GM19238 (cell line): ENCODE measurements at regions not wholly inside any gene's neighbourhood (a gene's known extent, or its start where the extent isn't known, plus 50 kb on each side); places are given as distances from the start of the nearest gene placed in this dataset.

ENCODE experiments used
- DNase-seq: peaks from one replicate; pipeline ENCODE4 v3.0.0; 2011; ENCODE audit warnings: low spot score; ENCODE audit not compliant: insufficient read length

DNA sequence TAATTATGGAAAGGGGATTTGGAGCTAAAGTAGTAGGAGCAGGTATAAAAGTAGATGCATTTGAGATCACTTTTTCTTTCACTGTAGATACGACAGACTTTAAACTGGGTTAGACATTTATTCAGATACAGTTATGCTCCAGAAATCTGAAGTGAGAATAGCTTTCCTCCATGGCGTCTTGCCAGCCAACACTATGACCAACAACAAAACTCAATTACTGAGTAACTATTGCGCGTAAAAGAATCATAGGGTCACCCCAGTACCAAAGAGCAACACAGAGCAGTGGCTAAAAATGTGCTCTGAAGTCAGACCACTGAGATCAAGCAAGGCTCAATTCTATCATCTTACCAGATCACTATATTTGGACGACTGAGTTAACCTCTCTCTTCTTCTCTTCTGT is 262.5 kb upstream of the SORCS1 start:
- DNase-seq: no peak

DNA sequence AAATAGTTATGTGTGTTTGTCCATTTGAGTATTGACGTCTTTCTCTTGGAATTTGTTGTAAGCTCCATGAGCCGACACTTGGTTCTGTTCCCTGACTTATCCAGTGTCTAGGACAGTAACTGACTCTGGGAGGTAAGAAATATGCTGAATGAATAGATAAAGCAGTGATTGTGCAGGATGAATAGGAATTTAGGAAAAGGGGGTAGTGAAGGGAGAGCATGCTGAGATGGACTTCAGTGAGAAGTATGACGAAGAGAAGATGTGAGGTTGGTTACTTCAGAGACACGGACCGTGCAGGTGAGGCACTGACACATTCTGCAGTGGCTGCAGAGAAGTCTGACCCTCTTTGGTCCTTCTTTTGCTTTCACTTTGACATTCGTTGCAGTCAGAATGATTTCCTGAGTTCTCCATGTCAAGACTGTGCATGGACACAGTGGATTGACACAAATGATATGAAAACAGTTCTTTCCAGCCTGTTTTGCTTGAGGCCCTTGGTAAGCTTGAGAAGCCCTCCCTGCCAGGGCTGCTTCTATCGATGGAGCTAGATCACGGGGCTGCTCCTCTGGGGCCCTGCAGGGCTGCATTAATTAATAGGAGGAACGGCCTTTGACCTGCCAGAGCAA is 261.5 kb upstream of the SORCS1 start:
- DNase-seq: no peak

DNA sequence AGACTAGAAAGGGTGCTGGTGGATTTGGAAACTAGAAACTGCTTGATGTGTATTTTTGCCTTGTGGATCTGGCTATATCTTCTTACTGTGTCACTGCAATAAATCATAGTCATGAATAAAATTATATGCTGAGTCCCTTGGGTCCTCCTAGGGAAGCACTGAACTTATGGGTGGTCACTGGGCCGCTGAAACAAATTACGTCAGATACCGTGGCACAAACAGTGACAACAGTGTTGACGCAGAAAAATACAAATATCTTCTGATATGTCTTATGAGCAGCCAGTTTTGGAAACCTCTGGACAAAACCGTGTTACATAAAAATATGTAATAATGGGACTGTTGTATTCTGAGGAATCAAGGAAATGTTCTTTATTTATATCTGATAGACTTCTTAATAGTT is 260.1 kb upstream of the SORCS1 start:
- no peak for DNase-seq

DNA sequence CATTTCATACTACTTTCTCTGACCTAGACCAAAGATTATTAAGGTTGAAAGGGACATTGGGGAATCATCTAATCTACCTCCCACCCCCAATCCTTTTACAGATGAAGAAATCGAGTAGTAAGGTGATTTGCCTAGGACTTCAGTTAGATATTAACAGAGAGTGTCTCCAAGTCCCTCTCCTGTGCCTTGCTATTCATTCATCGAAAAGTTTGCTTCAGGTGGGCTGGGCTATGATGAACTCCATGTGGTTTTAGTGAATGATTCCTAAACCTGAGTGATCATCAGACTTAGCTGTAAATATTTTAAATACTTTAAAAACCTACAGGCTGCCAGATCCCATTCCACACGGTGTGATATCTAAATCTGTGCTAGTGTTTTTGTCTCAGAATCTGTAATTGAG is 259.4 kb upstream of the SORCS1 start:
- no peak for DNase-seq

DNA sequence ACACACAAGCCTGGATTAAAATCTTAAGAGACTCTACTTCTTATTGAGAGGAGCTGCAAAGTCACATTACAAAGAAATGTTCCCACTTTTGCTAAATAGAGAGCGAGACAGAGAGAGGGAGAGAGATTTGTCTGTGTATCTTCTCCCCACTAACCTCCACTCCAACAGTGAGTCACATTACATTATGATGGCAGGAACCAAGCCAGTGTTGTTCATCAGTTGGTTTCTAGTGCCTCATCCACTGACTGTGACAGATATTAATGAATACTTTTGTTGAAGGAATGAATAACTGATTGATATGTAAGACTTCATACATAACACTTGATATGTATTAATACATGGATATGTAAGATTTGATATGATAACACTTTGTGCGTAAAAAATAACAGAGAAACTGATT is 258.2 kb upstream of the SORCS1 start:
- DNase-seq: no peak

DNA sequence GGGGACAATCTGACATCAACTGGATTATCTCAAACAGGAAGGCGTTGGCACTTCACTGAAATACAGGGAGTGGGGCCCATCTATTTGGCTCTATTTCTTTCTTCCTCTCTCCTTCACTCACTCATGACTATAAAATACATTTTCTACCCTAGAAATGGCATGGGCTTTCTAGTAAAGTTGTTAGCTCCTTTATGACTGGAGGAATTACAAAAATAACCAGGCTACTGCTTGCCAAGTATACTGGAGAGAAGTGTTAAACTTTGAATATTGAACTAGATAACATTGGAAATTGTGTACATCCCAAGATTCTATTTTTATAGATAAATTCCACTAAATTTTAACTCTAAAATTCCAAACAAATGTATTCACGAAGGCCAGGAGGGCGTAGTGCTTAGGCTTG is 255.7 kb upstream of the SORCS1 start:
- no peak for DNase-seq

DNA sequence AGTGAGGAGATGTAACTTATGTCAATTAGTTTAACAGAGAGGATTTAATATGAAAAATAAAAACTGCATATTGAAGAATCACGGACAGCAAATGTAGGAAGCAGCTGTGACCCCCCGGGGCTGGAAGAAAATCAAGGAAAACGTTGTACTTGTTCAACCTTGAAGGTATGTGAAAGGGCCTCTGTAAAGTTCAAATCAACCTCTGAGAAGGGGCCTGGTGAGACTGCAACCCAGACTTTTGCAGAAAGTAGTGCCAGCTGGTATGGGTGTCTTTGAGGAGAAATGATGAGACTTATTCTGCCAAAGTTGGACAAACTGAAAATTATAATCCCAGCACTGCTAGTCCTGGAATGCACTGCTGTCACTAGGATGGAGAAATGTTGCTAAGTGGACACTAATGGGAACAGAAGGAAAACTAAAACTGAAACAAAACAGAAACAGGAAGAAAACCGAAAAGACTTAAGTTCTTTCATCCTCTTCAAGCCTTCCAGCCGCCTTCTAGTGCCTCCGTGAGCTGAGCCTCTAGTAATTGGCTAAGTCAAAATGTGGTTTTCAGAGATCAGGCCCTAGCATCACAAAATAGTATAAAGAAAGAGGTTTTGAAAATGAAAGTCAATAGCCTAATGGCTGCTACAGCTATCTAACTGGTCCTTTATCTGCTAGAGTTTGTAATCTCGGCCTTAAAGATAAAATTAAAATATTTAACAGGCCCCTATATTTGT is 253.7 kb upstream of the SORCS1 start:
- no peak for DNase-seq

DNA sequence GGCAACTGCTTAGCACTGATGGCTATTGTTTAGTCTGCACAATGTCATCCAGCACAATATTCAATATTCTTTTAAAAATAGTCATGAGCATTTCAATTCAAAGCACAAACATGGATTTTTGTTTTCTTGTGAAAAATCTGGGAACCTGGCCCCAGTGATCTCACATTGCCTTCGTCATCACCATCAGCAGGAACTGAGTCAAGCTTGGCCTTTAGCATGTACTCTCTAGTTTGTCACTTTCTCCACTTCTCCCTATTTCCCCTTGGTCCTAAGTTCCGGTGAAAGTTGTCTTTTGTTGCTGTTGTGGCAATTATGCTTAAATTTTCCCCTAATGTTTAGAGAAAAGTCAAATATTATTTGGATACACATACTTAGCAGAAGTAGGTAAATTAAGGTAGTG is 252.9 kb upstream of the SORCS1 start:
- DNase-seq: no peak

DNA sequence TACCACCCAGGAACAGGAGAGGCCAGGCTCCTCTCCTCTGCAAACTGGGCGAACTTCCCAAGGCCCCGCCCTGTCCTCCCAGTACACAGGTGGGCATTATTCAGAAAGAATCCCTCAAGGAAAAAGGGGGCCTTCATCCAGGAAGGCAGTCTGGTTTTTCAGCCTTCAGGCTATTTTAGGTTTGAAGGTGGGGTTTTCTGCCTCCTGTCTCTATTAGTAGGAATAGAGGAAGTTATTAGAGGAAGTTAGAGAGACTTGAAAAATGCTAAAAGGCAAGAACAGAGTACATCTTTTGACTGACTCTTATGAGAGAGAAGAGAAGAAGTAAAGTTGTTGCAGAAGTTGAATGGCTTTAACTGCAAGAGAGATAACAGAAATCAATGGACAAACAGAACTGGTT is 250.9 kb upstream of the SORCS1 start:
- no peak for DNase-seq

DNA sequence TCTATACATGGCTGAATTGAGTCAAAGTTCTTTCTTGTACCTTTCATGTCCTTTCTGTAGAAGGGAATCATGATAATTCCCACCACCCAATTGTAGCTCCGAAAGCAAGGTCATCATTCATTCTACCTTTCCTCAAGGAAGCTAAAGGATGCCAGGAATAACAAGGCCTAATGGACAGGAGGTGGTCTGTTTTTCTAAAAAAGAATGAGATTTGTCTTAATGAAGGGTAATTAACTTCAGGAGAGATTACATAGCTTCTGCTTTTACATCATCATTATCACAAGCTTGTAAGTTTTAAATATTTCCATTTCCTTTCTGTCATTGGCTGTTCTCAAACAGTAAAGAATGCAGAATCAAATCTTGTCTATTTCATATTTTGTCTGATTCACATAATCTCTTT is 249.5 kb upstream of the SORCS1 start:
- no peak for DNase-seq

DNA sequence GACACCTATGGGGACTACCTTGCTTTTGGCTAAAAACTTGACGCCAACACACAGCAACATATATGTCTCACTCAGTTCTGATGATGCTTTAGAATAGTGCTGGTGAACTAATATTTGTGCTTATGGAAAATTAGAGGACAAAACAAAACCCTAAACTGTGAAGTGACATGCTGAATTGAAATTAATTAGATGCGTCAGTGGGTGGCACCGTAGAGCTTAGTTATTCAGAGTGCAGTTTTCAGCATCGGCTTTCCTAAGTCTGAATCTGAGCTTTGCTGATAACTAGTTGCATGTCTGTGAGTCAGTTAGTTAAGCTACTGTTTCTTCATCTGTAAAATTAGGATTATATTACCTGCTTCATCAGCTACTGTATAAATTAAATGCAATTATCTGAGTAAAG is 245.0 kb upstream of the SORCS1 start:
- no peak for DNase-seq

DNA sequence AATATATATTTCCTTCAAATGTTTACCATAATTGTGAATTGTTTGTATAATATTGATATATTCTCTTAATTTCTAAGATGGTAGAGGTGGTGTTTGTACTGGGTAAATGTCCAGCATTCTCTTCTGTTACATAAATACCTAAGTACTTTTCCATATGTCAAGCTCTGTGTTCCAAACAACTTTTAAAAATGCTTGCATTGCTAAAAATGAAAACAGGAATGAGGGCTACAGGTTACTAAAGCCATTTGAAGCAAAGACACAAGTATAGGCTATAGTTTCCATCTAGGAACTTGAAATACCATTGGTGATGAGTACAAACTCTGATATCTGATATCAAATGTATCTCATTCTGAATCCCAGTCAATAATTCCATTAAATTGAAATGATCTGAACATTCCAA is 233.6 kb upstream of the SORCS1 start:
- no peak for DNase-seq

DNA sequence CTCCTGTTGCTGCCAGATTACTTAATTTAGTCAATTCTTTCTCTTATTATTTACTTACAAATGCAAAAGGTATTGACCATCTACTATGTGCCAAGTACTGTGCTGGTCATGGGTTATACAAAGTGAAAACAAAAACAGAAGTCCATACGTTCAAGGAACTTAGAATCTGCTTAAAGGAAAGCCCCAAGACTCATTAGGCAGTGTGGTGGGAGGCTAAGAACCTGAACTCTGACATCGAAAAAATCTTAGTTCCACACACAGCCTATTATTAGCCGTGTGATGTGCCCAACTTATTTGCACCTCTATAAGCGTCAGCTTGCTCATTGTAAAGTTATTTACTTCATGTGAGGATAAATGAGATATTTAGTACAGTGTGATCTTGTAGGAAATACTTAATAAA is 227.4 kb upstream of the SORCS1 start:
- DNase-seq: no peak

DNA sequence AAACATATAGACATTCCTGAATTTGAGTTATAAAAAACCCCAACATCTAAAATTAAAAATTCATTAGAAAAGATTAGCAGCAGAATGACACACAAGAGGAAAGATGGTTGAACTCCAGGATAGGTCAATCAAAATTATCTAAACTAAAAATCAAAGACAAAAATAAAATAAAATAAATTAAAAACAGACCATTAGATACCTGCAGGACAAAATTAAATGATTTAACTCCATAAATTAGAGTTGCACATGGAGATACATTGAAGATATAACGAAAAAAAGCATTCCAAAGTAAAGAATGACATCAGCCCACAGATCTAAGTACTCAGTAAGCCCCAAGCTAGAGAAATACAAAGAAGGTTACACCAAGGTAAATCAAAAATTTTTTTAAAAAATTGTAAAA is 226.1 kb upstream of the SORCS1 start:
- DNase-seq: no peak

DNA sequence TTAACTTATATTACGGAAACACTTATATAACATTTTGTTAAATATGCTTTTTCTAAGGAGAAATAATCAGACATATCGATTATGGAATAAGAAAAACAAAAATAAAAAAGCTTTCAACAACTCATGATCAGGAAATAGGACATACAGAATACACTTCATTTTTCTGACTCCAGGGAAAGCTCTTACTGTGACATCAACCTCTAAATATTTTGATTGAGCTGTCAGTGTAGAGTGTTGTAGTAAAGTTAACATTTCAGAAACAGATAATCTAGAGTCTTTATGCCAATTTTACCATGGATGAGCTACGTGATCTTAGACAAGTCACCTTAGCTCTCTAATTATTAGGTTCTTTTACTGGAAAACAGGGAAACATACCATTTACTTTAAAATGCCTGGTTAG is 218.9 kb upstream of the SORCS1 start:
- DNase-seq: no peak

DNA sequence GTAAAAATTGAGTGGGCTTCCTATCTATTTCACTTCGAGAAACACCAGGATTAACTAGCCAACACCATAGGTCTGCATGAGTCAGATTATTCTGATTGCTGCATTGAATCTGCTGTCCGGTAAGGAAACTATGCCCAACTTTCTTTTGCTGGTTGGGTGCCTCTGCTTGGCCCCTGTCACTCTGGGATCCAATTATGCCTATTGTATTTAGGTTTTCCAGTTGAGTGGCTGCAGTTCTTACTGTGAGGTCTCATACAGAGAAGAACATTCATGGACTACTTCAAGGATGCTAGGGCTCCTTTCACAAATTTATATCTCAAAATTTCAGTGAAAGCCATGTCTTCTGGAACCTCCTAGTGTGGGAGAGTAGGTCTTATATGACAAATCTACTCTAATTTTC is 215.1 kb upstream of the SORCS1 start:
- DNase-seq: no peak

DNA sequence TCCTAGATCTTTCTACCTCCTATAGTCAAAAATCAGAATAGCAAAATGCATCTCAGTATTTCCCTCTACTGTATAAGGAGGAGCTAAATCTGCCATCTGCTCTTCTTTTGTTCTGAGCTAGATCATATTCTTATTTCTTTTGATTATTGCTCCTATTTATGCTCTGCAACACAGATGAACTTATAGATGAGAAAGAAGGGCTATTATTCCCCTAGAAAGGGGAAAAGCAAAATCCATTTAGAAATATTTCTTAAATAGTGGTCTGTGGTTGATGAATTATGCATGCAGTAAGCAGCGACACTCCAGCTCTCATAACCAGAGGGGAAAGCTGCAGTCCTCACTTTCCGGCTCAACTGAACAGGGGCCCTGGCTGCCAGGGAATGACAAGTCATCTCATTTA is 207.3 kb upstream of the SORCS1 start:
- DNase-seq: no peak

DNA sequence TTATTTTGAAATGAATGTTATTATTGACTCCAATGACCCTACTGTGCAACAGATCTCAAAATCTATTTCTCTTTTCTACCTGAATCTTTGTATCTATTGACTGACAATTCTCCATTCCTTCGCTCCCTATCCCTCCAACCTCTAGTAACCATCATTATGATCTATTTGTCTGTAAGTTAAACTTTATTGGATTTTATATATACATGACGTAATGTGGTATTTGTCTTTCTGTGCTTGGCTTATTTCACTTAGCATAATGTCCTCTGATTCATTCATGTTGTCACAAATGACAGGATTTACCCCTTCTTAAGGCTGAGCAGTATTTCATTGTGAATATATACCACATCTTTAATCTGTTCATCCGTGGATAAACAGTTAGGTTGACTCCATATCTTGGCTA is 200.4 kb upstream of the SORCS1 start:
- DNase-seq: no peak

DNA sequence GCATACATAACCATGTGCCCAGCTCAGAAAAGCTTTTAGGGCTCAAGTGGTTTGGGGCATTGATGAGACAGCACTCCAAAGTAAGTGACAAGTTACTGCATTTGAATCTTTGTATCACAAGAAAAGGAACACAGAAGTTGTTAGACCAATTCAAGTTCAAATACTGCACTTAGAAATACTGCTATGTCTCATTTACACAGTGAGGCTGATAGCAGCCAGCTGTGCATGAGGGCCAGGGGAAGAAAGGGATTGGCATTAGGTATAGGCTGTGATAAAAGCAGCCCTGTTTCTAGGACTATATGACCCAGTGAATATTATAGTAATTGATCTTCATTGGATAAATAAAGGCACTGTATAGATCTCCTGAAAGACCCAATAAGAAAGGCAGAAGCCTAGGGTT is 197.8 kb upstream of the SORCS1 start:
- DNase-seq: no peak

DNA sequence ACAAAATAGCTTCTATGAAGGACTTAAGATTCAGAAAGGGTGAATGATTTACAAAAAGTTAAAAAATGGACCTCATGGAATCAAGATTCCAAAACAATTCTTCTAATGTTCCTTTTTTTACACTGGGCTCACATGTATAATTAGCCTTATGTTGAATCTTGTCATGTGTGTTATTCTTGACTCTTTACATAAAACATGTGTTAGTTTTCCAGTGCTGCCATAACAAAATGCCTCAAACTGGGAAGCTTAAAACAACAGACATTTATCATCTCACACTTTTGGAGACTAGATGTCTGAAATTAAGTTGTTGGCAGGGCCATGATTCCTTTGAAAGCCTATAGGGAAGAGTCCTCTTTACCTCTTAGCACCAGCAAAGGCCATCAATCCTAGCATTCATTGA is 192.5 kb upstream of the SORCS1 start:
- DNase-seq: no peak

DNA sequence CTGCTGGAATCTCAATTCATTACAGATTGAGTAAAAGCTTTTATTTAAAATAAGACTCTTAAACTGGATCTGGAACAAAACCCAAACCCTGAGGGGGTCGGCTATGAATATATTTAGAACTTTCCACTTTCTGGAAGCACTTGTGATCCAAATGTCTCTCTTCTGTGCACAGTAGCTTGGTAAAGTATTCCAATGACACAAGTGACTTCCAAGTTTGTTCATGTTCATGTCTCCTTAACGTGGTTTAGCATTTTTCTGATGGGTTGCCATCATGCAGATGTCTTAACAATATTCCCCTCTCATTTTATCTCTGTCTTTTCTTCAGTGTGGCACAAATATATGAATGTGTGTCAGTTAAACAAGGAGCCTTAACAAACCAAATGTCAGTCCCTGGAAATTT is 191.9 kb upstream of the SORCS1 start:
- DNase-seq: no peak

DNA sequence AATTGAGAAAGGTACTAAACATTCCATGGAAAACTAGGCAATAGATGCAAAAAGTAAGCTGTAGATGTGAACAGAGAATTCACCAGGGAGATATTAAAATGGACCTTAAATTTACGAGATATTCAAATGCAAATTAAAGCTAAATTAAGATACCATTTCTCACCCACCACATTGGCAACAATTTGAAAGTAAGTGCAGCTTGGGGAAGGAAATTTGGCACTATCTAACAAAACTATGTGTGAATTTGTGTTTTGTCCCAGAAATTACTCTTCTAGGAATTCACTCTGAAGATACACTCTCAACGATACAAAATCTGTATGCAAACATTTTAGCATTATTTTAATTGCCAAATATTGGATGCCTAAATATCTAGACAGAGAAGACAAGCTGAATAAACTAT is 178.2 kb upstream of the SORCS1 start:
- no peak for DNase-seq

DNA sequence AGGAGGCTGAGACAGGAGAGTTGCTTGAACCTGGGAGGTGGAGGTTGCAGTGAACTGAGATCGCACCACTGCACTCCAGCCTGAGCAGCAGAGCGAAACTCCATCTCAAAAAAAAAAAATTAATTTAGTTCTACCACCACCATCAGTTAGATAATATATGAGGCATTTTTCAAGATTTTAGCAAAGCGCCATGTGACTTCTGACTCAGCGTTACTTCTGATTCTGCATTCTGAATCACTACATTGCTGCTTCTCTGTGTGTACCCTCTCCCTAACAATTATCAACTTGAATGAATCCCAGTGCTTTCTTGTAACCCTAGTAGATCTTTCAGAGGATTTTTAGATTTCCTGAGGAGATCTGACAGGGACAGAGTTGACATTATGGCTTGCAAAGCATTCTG is 176.8 kb upstream of the SORCS1 start:
- DNase-seq: no peak

DNA sequence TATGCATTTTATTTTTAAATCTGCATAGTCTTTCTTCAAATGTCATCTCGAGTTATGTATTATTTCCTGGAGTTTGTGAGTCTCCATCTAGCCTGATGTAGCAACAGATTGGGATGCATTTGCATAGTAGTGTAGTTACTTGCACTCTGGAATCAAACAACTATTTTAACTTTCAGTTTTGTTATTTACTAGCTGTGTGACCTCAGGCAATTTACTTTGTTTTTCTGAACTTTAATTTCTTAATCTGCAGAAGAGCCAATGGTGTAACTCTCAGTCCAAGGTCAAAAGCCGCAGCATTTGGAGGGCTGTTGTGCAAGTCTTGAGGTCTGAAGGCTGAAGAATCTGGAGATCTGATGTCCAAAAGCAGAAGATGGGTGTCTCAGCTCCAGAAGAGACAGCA is 175.8 kb upstream of the SORCS1 start:
- DNase-seq: no peak
